ENCODE measurements at regions not wholly inside any gene's neighbourhood (a gene's known extent, or its start where the extent isn't known, plus 50 kb on each side); places are given as distances from the start of the nearest gene placed in this dataset.

DNA sequence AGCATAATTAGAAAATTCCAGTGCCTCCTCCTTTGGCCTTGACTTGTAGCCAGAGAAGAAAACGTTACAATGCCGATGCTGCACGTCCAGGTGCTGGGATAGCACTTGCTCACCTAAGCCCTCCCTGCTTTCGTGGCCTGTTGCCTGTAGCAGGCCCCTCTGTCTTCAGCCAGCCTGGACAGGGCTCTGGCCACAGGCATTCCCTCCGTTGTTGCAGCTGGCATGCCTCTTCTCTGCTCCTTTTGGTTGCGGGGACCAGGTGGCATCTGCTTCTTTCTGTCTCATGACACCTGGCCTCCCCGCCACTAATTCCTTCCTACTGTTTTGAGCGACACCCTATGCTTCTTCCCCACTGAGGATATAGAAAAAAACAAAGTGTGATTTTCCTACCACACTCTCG is 54.6 kb upstream of the MORC3 start (continued):
- TF ChIP-seq, protein P1, sequence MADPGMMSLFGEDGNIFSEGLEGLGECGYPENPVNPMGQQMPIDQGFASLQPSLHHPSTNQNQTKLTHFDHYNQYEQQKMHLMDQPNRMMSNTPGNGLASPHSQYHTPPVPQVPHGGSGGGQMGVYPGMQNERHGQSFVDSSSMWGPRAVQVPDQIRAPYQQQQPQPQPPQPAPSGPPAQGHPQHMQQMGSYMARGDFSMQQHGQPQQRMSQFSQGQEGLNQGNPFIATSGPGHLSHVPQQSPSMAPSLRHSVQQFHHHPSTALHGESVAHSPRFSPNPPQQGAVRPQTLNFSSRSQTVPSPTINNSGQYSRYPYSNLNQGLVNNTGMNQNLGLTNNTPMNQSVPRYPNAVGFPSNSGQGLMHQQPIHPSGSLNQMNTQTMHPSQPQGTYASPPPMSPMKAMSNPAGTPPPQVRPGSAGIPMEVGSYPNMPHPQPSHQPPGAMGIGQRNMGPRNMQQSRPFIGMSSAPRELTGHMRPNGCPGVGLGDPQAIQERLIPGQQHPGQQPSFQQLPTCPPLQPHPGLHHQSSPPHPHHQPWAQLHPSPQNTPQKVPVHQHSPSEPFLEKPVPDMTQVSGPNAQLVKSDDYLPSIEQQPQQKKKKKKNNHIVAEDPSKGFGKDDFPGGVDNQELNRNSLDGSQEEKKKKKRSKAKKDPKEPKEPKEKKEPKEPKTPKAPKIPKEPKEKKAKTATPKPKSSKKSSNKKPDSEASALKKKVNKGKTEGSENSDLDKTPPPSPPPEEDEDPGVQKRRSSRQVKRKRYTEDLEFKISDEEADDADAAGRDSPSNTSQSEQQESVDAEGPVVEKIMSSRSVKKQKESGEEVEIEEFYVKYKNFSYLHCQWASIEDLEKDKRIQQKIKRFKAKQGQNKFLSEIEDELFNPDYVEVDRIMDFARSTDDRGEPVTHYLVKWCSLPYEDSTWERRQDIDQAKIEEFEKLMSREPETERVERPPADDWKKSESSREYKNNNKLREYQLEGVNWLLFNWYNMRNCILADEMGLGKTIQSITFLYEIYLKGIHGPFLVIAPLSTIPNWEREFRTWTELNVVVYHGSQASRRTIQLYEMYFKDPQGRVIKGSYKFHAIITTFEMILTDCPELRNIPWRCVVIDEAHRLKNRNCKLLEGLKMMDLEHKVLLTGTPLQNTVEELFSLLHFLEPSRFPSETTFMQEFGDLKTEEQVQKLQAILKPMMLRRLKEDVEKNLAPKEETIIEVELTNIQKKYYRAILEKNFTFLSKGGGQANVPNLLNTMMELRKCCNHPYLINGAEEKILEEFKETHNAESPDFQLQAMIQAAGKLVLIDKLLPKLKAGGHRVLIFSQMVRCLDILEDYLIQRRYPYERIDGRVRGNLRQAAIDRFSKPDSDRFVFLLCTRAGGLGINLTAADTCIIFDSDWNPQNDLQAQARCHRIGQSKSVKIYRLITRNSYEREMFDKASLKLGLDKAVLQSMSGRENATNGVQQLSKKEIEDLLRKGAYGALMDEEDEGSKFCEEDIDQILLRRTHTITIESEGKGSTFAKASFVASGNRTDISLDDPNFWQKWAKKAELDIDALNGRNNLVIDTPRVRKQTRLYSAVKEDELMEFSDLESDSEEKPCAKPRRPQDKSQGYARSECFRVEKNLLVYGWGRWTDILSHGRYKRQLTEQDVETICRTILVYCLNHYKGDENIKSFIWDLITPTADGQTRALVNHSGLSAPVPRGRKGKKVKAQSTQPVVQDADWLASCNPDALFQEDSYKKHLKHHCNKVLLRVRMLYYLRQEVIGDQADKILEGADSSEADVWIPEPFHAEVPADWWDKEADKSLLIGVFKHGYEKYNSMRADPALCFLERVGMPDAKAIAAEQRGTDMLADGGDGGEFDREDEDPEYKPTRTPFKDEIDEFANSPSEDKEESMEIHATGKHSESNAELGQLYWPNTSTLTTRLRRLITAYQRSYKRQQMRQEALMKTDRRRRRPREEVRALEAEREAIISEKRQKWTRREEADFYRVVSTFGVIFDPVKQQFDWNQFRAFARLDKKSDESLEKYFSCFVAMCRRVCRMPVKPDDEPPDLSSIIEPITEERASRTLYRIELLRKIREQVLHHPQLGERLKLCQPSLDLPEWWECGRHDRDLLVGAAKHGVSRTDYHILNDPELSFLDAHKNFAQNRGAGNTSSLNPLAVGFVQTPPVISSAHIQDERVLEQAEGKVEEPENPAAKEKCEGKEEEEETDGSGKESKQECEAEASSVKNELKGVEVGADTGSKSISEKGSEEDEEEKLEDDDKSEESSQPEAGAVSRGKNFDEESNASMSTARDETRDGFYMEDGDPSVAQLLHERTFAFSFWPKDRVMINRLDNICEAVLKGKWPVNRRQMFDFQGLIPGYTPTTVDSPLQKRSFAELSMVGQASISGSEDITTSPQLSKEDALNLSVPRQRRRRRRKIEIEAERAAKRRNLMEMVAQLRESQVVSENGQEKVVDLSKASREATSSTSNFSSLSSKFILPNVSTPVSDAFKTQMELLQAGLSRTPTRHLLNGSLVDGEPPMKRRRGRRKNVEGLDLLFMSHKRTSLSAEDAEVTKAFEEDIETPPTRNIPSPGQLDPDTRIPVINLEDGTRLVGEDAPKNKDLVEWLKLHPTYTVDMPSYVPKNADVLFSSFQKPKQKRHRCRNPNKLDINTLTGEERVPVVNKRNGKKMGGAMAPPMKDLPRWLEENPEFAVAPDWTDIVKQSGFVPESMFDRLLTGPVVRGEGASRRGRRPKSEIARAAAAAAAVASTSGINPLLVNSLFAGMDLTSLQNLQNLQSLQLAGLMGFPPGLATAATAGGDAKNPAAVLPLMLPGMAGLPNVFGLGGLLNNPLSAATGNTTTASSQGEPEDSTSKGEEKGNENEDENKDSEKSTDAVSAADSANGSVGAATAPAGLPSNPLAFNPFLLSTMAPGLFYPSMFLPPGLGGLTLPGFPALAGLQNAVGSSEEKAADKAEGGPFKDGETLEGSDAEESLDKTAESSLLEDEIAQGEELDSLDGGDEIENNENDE (IDR thresholded peaks at IDR 0.05; ENCODE audit: insufficient replicate concordance, low read length), result no peak
- no peak for TF ChIP-seq SP1 (IDR thresholded peaks at IDR 0.05; ENCODE audit: low read depth, low read length)
- TF ChIP-seq SIX5 (IDR thresholded peaks at IDR 0.05; ENCODE audit: low read depth, low read length), result no peak
- no peak for TF ChIP-seq CBX8 (IDR thresholded peaks at IDR 0.05; ENCODE audit: borderline replicate concordance, low read depth, low read length)
- TF ChIP-seq TAF1 (IDR thresholded peaks at IDR 0.05; ENCODE audit: low read depth, low read length), result no peak
- TF ChIP-seq TEAD4 (IDR thresholded peaks at IDR 0.05; ENCODE audit: low read depth, low read length), result no peak

Data from H1 (cell line).